Breast epithelium (tissue), 3 donors: ENCODE measurements at regions not wholly inside any gene's neighbourhood (a gene's known extent, or its start where the extent isn't known, plus 50 kb on each side); places are given as distances from the start of the nearest gene placed in this dataset.

Source experiments
- POLR2A ChIP-seq: fragments of 450-650 bp; IDR thresholded peaks from one replicate; pipeline ENCODE4 v1.6.1; 2016; ENCODE audit warnings: antibody characterized with exemption, mild to moderate bottlenecking, moderate library complexity
- POLR2AphosphoS5 ChIP-seq, 3 donors: sonication (generic); formaldehyde crosslinking; IDR thresholded peaks; one replicate each; pipeline ENCODE4 v1.6.1; 2017; ENCODE audit warnings: antibody characterized with exemption in 3 of 3
- TF ChIP-seq, protein P1 (sequence below), 3 donors: fragments of 450-650 bp; IDR thresholded peaks; one replicate each; pipeline ENCODE4 v1.5.1; 2016 to 2017; ENCODE audit warnings: antibody characterized with exemption in 3 of 3, mild to moderate bottlenecking in 3 of 3, moderate library complexity in 3 of 3

DNA sequence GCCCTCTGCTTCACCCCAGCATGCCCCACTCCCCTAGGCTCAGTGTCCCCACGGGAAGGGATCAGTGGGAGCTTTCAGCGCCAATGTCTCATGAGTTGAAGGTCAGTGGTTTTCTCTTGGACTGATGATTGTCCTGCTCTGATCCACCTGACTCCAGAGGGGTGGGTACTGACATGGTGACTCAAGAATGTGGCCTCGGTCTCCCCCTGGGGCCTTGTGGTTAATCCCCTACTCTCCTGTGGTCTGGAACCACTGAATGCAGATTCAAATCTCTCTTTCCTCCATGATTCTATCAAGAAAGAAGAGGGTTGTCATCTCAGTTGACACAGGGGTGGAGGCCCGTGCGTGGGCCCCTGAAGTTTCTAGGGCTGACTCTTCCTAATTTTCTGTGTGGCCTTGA is 176.9 kb downstream of the RPS24 start:
- no peak for TF ChIP-seq POLR2AphosphoS5 (IDR thresholded peaks at IDR 0.05)
- TF ChIP-seq, protein P1, sequence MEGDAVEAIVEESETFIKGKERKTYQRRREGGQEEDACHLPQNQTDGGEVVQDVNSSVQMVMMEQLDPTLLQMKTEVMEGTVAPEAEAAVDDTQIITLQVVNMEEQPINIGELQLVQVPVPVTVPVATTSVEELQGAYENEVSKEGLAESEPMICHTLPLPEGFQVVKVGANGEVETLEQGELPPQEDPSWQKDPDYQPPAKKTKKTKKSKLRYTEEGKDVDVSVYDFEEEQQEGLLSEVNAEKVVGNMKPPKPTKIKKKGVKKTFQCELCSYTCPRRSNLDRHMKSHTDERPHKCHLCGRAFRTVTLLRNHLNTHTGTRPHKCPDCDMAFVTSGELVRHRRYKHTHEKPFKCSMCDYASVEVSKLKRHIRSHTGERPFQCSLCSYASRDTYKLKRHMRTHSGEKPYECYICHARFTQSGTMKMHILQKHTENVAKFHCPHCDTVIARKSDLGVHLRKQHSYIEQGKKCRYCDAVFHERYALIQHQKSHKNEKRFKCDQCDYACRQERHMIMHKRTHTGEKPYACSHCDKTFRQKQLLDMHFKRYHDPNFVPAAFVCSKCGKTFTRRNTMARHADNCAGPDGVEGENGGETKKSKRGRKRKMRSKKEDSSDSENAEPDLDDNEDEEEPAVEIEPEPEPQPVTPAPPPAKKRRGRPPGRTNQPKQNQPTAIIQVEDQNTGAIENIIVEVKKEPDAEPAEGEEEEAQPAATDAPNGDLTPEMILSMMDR (IDR thresholded peaks at IDR 0.05), result no peak
- TF ChIP-seq POLR2A, result no peak
